ENCODE measurements at regions not wholly inside any gene's neighbourhood (a gene's known extent, or its start where the extent isn't known, plus 50 kb on each side); places are given as distances from the start of the nearest gene placed in this dataset.

DNA sequence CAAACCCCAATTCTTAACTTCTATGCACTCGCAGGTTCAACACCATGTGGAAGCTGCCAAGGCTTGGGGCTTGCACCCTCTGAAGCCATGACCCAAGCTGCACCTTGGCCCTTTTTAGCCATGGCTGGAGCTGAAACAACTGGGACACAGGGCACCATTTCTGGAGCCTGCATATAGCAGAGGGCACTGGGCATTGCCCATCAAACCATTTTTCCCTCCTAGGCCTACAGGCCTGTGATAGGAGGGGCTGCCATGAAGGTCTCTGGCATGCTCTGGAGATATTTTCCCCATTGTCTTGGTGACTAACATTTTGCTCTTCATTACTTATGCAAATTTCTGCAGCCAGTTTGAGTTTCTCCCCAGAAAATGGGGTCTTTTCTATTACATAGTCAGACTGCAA is 484.7 kb downstream of the EPHA7 start:
- ChIA-PET POLR2A (no interaction called here), CTCF (no interaction called here)
- H3K4me1 ChIP-seq = no peaks in the 10 kb centered on the region
- no peaks in the 10 kb centered on the region for H3K27me3 ChIP-seq (replicated peaks; ENCODE audit: control insufficient read depth, insufficient read depth, low read length)
- Mint-ChIP-seq H3K4me1 (ENCODE audit: low read depth, unreplicated experiment) (no peaks in the 10 kb centered on the region), H3K27me3 (ENCODE audit: insufficient read depth, unreplicated experiment) (no peaks in the 10 kb centered on the region), H3K27ac (ENCODE audit: unreplicated experiment) (no peak overlapping the region), H3K36me3 (ENCODE audit: insufficient read depth, unreplicated experiment) (no peaks in the 10 kb centered on the region), H3K9me3 (ENCODE audit: unreplicated experiment) (no peaks in the 10 kb centered on the region), H3K4me3 (ENCODE audit: unreplicated experiment) (no peak overlapping the region)
- TF ChIP-seq, protein P1, sequence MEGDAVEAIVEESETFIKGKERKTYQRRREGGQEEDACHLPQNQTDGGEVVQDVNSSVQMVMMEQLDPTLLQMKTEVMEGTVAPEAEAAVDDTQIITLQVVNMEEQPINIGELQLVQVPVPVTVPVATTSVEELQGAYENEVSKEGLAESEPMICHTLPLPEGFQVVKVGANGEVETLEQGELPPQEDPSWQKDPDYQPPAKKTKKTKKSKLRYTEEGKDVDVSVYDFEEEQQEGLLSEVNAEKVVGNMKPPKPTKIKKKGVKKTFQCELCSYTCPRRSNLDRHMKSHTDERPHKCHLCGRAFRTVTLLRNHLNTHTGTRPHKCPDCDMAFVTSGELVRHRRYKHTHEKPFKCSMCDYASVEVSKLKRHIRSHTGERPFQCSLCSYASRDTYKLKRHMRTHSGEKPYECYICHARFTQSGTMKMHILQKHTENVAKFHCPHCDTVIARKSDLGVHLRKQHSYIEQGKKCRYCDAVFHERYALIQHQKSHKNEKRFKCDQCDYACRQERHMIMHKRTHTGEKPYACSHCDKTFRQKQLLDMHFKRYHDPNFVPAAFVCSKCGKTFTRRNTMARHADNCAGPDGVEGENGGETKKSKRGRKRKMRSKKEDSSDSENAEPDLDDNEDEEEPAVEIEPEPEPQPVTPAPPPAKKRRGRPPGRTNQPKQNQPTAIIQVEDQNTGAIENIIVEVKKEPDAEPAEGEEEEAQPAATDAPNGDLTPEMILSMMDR (IDR thresholded peaks at IDR 0.05; ENCODE audit: insufficient read depth in 1 of 2, low read depth in 1 of 2, low read length in 1 of 2, severe bottlenecking in 1 of 2, unreplicated experiment in 1 of 2) = no peak
- no peak for DNase-seq
- H3K36me3 ChIP-seq (ENCODE audit: control insufficient read depth, insufficient read depth, low read length) = no peaks in the 10 kb centered on the region
- no peak overlapping the region for H3K4me3 ChIP-seq (ENCODE audit: low read depth, low read length)
- intact Hi-C loops (cut with micrococcal nuclease; ENCODE audit: unreplicated experiment) = no loop called here
- no peaks in the 10 kb centered on the region for H3K9me3 ChIP-seq
- no TSS peak for BruUV-seq (replicated peaks)

DNA sequence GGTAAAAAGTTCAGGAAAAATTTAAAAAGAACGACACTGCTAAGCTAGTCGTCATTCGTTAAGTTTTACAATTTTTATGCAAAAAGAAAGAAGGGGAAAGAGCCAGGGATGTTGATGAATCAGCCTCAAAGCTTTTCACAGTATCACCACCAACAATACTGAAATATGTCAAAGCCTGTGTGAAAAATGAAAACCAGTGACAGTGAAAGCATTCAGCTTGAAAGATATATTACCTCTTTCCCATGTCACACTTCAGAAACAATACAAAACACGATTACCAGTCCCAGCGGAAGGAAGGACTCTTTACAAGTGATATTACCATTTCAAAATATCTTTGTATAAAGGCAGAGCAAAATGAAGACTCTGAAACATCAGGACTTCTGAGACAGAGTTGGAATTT is 489.2 kb downstream of the EPHA7 start:
- H3K4me3 Mint-ChIP-seq (ENCODE audit: unreplicated experiment) = no peak overlapping the region
- intact Hi-C loops (cut with micrococcal nuclease; ENCODE audit: unreplicated experiment) = no loop called here
- TF ChIP-seq, protein P1 (IDR thresholded peaks at IDR 0.05; ENCODE audit: insufficient read depth in 1 of 2, low read depth in 1 of 2, low read length in 1 of 2, severe bottlenecking in 1 of 2, unreplicated experiment in 1 of 2) = no peak
- no TSS peak for BruUV-seq (replicated peaks)
- H3K27me3 Mint-ChIP-seq (ENCODE audit: insufficient read depth, unreplicated experiment) = no peaks in the 10 kb centered on the region
- no peaks in the 10 kb centered on the region for H3K36me3 Mint-ChIP-seq (ENCODE audit: insufficient read depth, unreplicated experiment)
- Histone ChIP-seq H3K27me3 (replicated peaks; ENCODE audit: control insufficient read depth, insufficient read depth, low read length) (no peaks in the 10 kb centered on the region), H3K4me1 (no peaks in the 10 kb centered on the region), H3K9me3 (no peaks in the 10 kb centered on the region), H3K4me3 (ENCODE audit: low read depth, low read length) (no peak overlapping the region), H3K36me3 (ENCODE audit: control insufficient read depth, insufficient read depth, low read length) (no peaks in the 10 kb centered on the region)
- H3K9me3 Mint-ChIP-seq (ENCODE audit: unreplicated experiment) = no peaks in the 10 kb centered on the region
- H3K4me1 Mint-ChIP-seq (ENCODE audit: low read depth, unreplicated experiment) = no peaks in the 10 kb centered on the region
- no peak for DNase-seq
- ChIA-PET POLR2A (no interaction called here), CTCF (no interaction called here)
- H3K27ac Mint-ChIP-seq (ENCODE audit: unreplicated experiment) = no peak overlapping the region

DNA sequence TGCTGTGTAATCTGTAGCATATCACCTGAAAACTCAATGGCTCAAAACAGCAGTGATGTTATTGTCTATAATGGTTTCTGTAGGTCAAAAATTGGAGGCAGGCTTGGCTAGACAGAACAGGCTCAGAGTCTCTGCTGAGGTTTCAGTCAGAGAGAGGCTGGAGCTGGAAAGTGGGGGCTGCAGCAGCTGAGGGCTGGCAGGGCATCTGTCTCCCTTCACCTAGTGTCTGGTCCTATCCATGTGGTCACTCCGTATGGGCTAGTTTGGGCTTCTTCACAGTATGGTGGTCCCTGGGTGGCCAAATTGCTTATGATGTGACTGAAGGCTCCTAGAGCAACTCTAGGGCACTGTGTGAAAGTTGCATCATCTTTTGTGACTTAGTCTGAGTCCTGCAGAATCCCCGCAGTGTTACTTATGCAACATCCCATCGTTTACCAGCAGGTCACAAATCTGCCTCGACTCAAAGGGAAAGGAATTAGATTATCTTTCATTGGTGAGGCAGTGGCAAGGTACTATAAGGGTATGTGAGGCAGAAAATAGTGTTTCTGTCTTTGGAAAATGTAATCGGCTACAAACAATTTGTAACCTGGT is 497.0 kb downstream of the EPHA7 start:
- ChIA-PET POLR2A (no interaction called here), CTCF (no interaction called here)
- H3K36me3 Mint-ChIP-seq (ENCODE audit: insufficient read depth, unreplicated experiment) = no peaks in the 10 kb centered on the region
- H3K27me3 ChIP-seq (replicated peaks; ENCODE audit: control insufficient read depth, insufficient read depth, low read length) = no peaks in the 10 kb centered on the region
- H3K9me3 Mint-ChIP-seq (ENCODE audit: unreplicated experiment) = no peaks in the 10 kb centered on the region
- no peak overlapping the region for H3K4me3 Mint-ChIP-seq (ENCODE audit: unreplicated experiment)
- intact Hi-C loops (cut with micrococcal nuclease; ENCODE audit: unreplicated experiment) = no loop called here
- no peaks in the 10 kb centered on the region for H3K27me3 Mint-ChIP-seq (ENCODE audit: insufficient read depth, unreplicated experiment)
- no peak overlapping the region for H3K27ac Mint-ChIP-seq (ENCODE audit: unreplicated experiment)
- BruUV-seq (replicated peaks) = no TSS peak
- TF ChIP-seq, protein P1 (IDR thresholded peaks at IDR 0.05; ENCODE audit: insufficient read depth in 1 of 2, low read depth in 1 of 2, low read length in 1 of 2, severe bottlenecking in 1 of 2, unreplicated experiment in 1 of 2) = no peak
- H3K4me1 Mint-ChIP-seq (ENCODE audit: low read depth, unreplicated experiment) = no peaks in the 10 kb centered on the region
- DNase-seq = no peak
- no peaks in the 10 kb centered on the region for H3K36me3 ChIP-seq (ENCODE audit: control insufficient read depth, insufficient read depth, low read length)
- no peaks in the 10 kb centered on the region for H3K4me1 ChIP-seq
- H3K4me3 ChIP-seq (ENCODE audit: low read depth, low read length) = no peak overlapping the region
- H3K9me3 ChIP-seq = no peaks in the 10 kb centered on the region

All from Caco-2 (cell line).